Immature natural killer cell (primary cell): ENCODE measurements at regions not wholly inside any gene's neighbourhood (a gene's known extent, or its start where the extent isn't known, plus 50 kb on each side); places are given as distances from the start of the nearest gene placed in this dataset.

Experiments
- DNase-seq, 3 donors: peaks; one replicate each; pipeline ENCODE4 v3.0.0; 2022; ENCODE audit warnings: mixed read lengths in 1 of 3
- H3K27ac Mint-ChIP-seq, 6 donors: one replicate each; pipeline ENCODE4 v1.8.0; 2020; ENCODE audit warnings: mixed read lengths in 6 of 6, mild to moderate bottlenecking in 5 of 6, inconsistent platforms in 4 of 6, moderate library complexity in 3 of 6
- H3K27me3 Mint-ChIP-seq, 3 donors: one replicate each; pipeline ENCODE4 v1.8.0; 2020 to 2021; ENCODE audit warnings: low read depth in 3 of 3, mild to moderate bottlenecking in 3 of 3, mixed read lengths in 3 of 3, moderate library complexity in 3 of 3, inconsistent platforms in 1 of 3
- H3K36me3 Mint-ChIP-seq, 3 donors: one replicate each; pipeline ENCODE4 v1.8.0; 2020; ENCODE audit warnings: mixed read lengths in 3 of 3, inconsistent platforms in 2 of 3, mild to moderate bottlenecking in 2 of 3
- H3K4me1 Mint-ChIP-seq, 2 donors: one replicate each; pipeline ENCODE4 v1.8.0; 2020; ENCODE audit warnings: inconsistent platforms in 2 of 2, mild to moderate bottlenecking in 2 of 2, mixed read lengths in 2 of 2, moderate library complexity in 1 of 2
- H3K4me3 Mint-ChIP-seq, 5 donors: one replicate each; pipeline ENCODE4 v1.8.0; 2020; ENCODE audit warnings: mild to moderate bottlenecking in 5 of 5, mixed read lengths in 5 of 5, inconsistent platforms in 3 of 5, moderate library complexity in 3 of 5
- H3K9me3 Mint-ChIP-seq, 6 donors: one replicate each; pipeline ENCODE4 v1.8.0; 2020; ENCODE audit warnings: mild to moderate bottlenecking in 6 of 6, mixed read lengths in 6 of 6, inconsistent platforms in 4 of 6, moderate library complexity in 3 of 6

- Mint-ChIP-seq H3K4me1 (no peaks in the 10 kb centered on the region), H3K27me3 (peaks cover 0 to 2% (median 0%) of the 10 kb centered on the region in 3 donors), H3K9me3 (peaks cover 0 to 49% (median 7%) of the 10 kb centered on the region in 6 donors), H3K36me3 (no peaks in the 10 kb centered on the region), H3K27ac (no peak overlapping the region), H3K4me3 (no peak overlapping the region)
- DNase-seq, result no peak
Measured at GRCh38 chr1:177514207-177514606, 343.4 kb downstream of the BRINP2 start.

GRCh38 chr1:177511036-177511435 is 340.3 kb downstream of the BRINP2 start:
- Mint-ChIP-seq H3K4me3 (no peak overlapping the region), H3K36me3 (no peaks in the 10 kb centered on the region), H3K9me3 (peaks cover 0 to 65% (median 8%) of the 10 kb centered on the region in 6 donors), H3K27me3 (no peaks in the 10 kb centered on the region), H3K4me1 (no peaks in the 10 kb centered on the region), H3K27ac (no peak overlapping the region)
- DNase-seq, result no peak

GRCh38 chr1:177505905-177506590 is 335.3 kb downstream of the BRINP2 start:
- no peaks in the 10 kb centered on the region for H3K27me3 Mint-ChIP-seq
- H3K9me3 Mint-ChIP-seq, result peaks cover 3 to 39% (median 9%) of the 10 kb centered on the region in 6 donors
- no peak for DNase-seq
- no peak overlapping the region for H3K27ac Mint-ChIP-seq
- H3K4me1 Mint-ChIP-seq, result no peaks in the 10 kb centered on the region
- no peak overlapping the region for H3K4me3 Mint-ChIP-seq
- no peaks in the 10 kb centered on the region for H3K36me3 Mint-ChIP-seq

GRCh38 chr1:177495878-177496277 is 325.1 kb downstream of the BRINP2 start:
- no peaks in the 10 kb centered on the region for H3K4me1 Mint-ChIP-seq
- no peak for DNase-seq
- peaks cover 0 to 2% (median 0%) of the 10 kb centered on the region in 3 donors for H3K27me3 Mint-ChIP-seq
- H3K27ac Mint-ChIP-seq, result no peak overlapping the region
- no peak overlapping the region for H3K4me3 Mint-ChIP-seq
- no peaks in the 10 kb centered on the region for H3K36me3 Mint-ChIP-seq
- peaks cover 10 to 33% (median 13%) of the 10 kb centered on the region in 6 donors for H3K9me3 Mint-ChIP-seq

- Mint-ChIP-seq H3K4me1 (no peaks in the 10 kb centered on the region), H3K27me3 (peaks cover 0 to 3% (median 2%) of the 10 kb centered on the region in 3 donors), H3K27ac (no peak overlapping the region), H3K36me3 (no peaks in the 10 kb centered on the region), H3K9me3 (peaks cover 3 to 22% (median 6%) of the 10 kb centered on the region in 6 donors), H3K4me3 (no peak overlapping the region)
- DNase-seq, result no peak
Measured at GRCh38 chr1:177490786-177491185, 320.0 kb downstream of the BRINP2 start.

- H3K4me3 Mint-ChIP-seq, result no peak overlapping the region
- peaks cover 0 to 3% (median 2%) of the 10 kb centered on the region in 3 donors for H3K27me3 Mint-ChIP-seq
- no peaks in the 10 kb centered on the region for H3K4me1 Mint-ChIP-seq
- DNase-seq, result no peak
- H3K36me3 Mint-ChIP-seq, result no peaks in the 10 kb centered on the region
- H3K9me3 Mint-ChIP-seq, result peaks cover 3 to 28% (median 6%) of the 10 kb centered on the region in 6 donors
- H3K27ac Mint-ChIP-seq, result no peak overlapping the region
Measured at GRCh38 chr1:177490036-177490639, 319.4 kb downstream of the BRINP2 start.

GRCh38 chr1:177488722-177489121 is 318.0 kb downstream of the BRINP2 start:
- Mint-ChIP-seq H3K4me1 (no peaks in the 10 kb centered on the region), H3K36me3 (no peaks in the 10 kb centered on the region), H3K27ac (no peak overlapping the region), H3K4me3 (no peak overlapping the region), H3K27me3 (peaks cover 0 to 3% (median 2%) of the 10 kb centered on the region in 3 donors), H3K9me3 (peaks cover 3 to 35% (median 7%) of the 10 kb centered on the region in 6 donors)
- no peak for DNase-seq

- no peak for DNase-seq
- Mint-ChIP-seq H3K4me1 (no peaks in the 10 kb centered on the region), H3K4me3 (no peak overlapping the region), H3K27ac (no peak overlapping the region), H3K36me3 (peaks cover 0 to 2% (median 0%) of the 10 kb centered on the region in 3 donors), H3K9me3 (peaks cover 4 to 36% (median 7%) of the 10 kb centered on the region in 6 donors), H3K27me3 (peaks cover 0 to 3% (median 2%) of the 10 kb centered on the region in 3 donors)
Measured at GRCh38 chr1:177487481-177487880, 316.7 kb downstream of the BRINP2 start.

GRCh38 chr1:177480741-177481305 is 310.1 kb downstream of the BRINP2 start:
- peaks cover 0 to 2% (median 0%) of the 10 kb centered on the region in 3 donors for H3K27me3 Mint-ChIP-seq

GRCh38 chr1:177479600-177479999 is 308.8 kb downstream of the BRINP2 start:
- Mint-ChIP-seq H3K4me3 (no peak overlapping the region), H3K27me3 (peaks cover 0 to 2% (median 0%) of the 10 kb centered on the region in 3 donors), H3K4me1 (no peaks in the 10 kb centered on the region), H3K36me3 (peaks cover 0 to 3% (median 0%) of the 10 kb centered on the region in 3 donors), H3K9me3 (peaks cover 8 to 47% (median 12%) of the 10 kb centered on the region in 6 donors), H3K27ac (no peak overlapping the region)
- DNase-seq, result no peak

More at GRCh38 chr1:177480741-177481305, 310.1 kb downstream of the BRINP2 start:
- Mint-ChIP-seq H3K4me1 (no peaks in the 10 kb centered on the region), H3K27ac (no peak overlapping the region), H3K4me3 (no peak overlapping the region), H3K9me3 (peaks cover 8 to 53% (median 14%) of the 10 kb centered on the region in 6 donors), H3K36me3 (peaks cover 0 to 3% (median 0%) of the 10 kb centered on the region in 3 donors)
- no peak for DNase-seq

- peaks cover 6 to 47% (median 11%) of the 10 kb centered on the region in 6 donors for H3K9me3 Mint-ChIP-seq
- H3K27me3 Mint-ChIP-seq, result peaks cover 0 to 4% (median 0%) of the 10 kb centered on the region in 3 donors
- H3K4me1 Mint-ChIP-seq, result no peaks in the 10 kb centered on the region
- H3K36me3 Mint-ChIP-seq, result no peaks in the 10 kb centered on the region
- DNase-seq, result no peak
- H3K4me3 Mint-ChIP-seq, result no peak overlapping the region
- no peak overlapping the region for H3K27ac Mint-ChIP-seq
Measured at GRCh38 chr1:177476676-177477075, 305.9 kb downstream of the BRINP2 start.

GRCh38 chr1:177472567-177472966 is 301.8 kb downstream of the BRINP2 start:
- no peak overlapping the region for H3K27ac Mint-ChIP-seq
- no peaks in the 10 kb centered on the region for H3K36me3 Mint-ChIP-seq
- peaks cover 0 to 2% (median 0%) of the 10 kb centered on the region in 3 donors for H3K27me3 Mint-ChIP-seq
- H3K4me3 Mint-ChIP-seq, result no peak overlapping the region
- H3K4me1 Mint-ChIP-seq, result no peaks in the 10 kb centered on the region
- peaks cover 0 to 32% (median 4%) of the 10 kb centered on the region in 6 donors for H3K9me3 Mint-ChIP-seq
- DNase-seq, result no peak

- H3K9me3 Mint-ChIP-seq, result peaks cover 0 to 33% (median 2%) of the 10 kb centered on the region in 6 donors
- no peaks in the 10 kb centered on the region for H3K4me1 Mint-ChIP-seq
- H3K27me3 Mint-ChIP-seq, result peaks cover 0 to 2% (median 0%) of the 10 kb centered on the region in 3 donors
- no peaks in the 10 kb centered on the region for H3K36me3 Mint-ChIP-seq
- H3K4me3 Mint-ChIP-seq, result no peak overlapping the region
- DNase-seq, result no peak
- no peak overlapping the region for H3K27ac Mint-ChIP-seq
Measured at GRCh38 chr1:177471244-177471643, 300.5 kb downstream of the BRINP2 start.

GRCh38 chr1:177469519-177469918 is 298.8 kb downstream of the BRINP2 start:
- Mint-ChIP-seq H3K4me1 (no peaks in the 10 kb centered on the region), H3K9me3 (peaks cover 0 to 29% (median 2%) of the 10 kb centered on the region in 6 donors), H3K27me3 (peaks cover 0 to 2% (median 0%) of the 10 kb centered on the region in 3 donors), H3K4me3 (no peak overlapping the region), H3K27ac (no peak overlapping the region), H3K36me3 (no peaks in the 10 kb centered on the region)
- no peak for DNase-seq
